Glutamatergic neuron (in vitro differentiated cells): ENCODE measurements at regions not wholly inside any gene's neighbourhood (a gene's known extent, or its start where the extent isn't known, plus 50 kb on each side); places are given as distances from the start of the nearest gene placed in this dataset.

Experiments used
- DNase-seq: peaks from one replicate; pipeline ENCODE4 v3.0.0; 2022
- H3K27ac Mint-ChIP-seq: one replicate; pipeline ENCODE4 v1.8.0; 2020; ENCODE audit warnings: mild to moderate bottlenecking, mixed read lengths, inconsistent platforms; ENCODE audit not compliant: unreplicated experiment
- H3K27me3 Mint-ChIP-seq: one replicate; pipeline ENCODE4 v1.8.0; 2020; ENCODE audit warnings: mild to moderate bottlenecking, moderate library complexity, mixed read lengths, inconsistent platforms; ENCODE audit not compliant: unreplicated experiment
- H3K36me3 Mint-ChIP-seq: one replicate; pipeline ENCODE4 v1.8.0; 2020; ENCODE audit warnings: mild to moderate bottlenecking, mixed read lengths, inconsistent platforms; ENCODE audit not compliant: unreplicated experiment
- H3K4me1 Mint-ChIP-seq: one replicate; pipeline ENCODE4 v1.8.0; 2020; ENCODE audit warnings: mild to moderate bottlenecking, low read depth, mixed read lengths, inconsistent platforms; ENCODE audit not compliant: unreplicated experiment
- H3K4me3 Mint-ChIP-seq: one replicate; pipeline ENCODE4 v1.8.0; 2020; ENCODE audit warnings: mild to moderate bottlenecking, mixed read lengths, inconsistent platforms; ENCODE audit not compliant: unreplicated experiment
- H3K9me3 Mint-ChIP-seq: one replicate; pipeline ENCODE4 v1.8.0; 2020; ENCODE audit warnings: mild to moderate bottlenecking, moderate library complexity, mixed read lengths, inconsistent platforms; ENCODE audit not compliant: unreplicated experiment
- CTCF ChIP-seq: fragments of 200-600 bp; sonication (generic); IDR thresholded peaks from one replicate; pipeline ENCODE4 v1.5.0; 2021; ENCODE audit not compliant: partially characterized antibody, unreplicated experiment

DNA sequence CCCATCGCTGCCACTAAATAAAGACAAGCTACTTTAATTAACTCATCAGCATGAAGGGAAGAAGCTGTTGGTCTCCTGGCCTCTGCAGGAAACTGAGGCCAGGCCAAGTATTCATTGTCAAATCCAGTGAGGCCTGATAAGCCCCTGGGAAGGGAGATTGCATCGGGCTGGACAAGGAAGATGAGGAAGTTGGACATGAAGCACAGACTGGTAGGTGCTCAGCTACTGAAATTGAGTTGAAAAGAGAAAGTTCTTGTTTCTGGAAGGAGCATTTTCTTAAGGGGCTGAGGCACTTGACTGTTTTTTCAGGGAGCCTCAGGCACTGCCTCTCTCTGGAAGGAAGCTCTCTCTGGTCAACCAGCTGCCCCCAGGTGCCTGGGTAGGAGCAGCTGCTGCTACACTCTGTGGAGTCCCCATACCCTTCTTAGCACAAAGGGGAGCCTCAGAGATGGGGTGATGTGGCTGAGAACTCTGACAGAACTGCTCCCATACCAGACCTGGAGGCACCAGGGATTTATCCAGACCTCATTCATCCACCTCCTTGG is 90.3 kb upstream of the IKZF1 start:
- no peak overlapping the region for H3K4me3 Mint-ChIP-seq
- H3K4me1 Mint-ChIP-seq: no peaks in the 10 kb centered on the region
- TF ChIP-seq CTCF: no peak
- no peak overlapping the region for H3K27ac Mint-ChIP-seq
- DNase-seq: no peak
- H3K27me3 Mint-ChIP-seq: peaks cover 14% of the 10 kb centered on the region
- no peaks in the 10 kb centered on the region for H3K36me3 Mint-ChIP-seq
- H3K9me3 Mint-ChIP-seq: no peaks in the 10 kb centered on the region

DNA sequence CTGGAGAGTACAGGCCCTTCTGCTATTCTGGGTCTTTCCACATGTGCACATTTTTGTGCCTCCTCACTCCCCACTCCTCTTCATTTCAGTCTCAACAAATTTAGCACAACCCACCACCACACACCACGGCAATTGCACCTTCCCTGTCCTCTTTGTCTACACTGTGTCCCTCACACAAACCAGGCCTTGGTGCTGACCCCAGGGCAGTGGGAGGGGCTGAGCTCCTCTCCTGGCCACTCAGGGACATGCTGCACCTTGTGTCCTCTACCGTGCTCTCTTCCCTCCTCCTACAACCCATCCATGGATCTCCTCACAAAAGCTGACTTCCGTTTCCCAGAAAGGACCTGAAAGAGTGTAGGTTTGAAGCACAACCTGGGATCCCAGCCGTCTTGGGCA is 90.9 kb upstream of the IKZF1 start:
- Mint-ChIP-seq H3K36me3 (no peaks in the 10 kb centered on the region), H3K27ac (no peak overlapping the region), H3K9me3 (no peaks in the 10 kb centered on the region), H3K27me3 (peaks cover 14% of the 10 kb centered on the region), H3K4me3 (no peak overlapping the region), H3K4me1 (no peaks in the 10 kb centered on the region)
- DNase-seq: no peak
- no peak for TF ChIP-seq CTCF

GRCh38 chr7:50212666-50213621 is 91.6 kb upstream of the IKZF1 start:
- Mint-ChIP-seq H3K27ac (no peak overlapping the region), H3K27me3 (peaks cover 12% of the 10 kb centered on the region), H3K4me3 (no peak overlapping the region), H3K4me1 (no peaks in the 10 kb centered on the region), H3K36me3 (no peaks in the 10 kb centered on the region), H3K9me3 (no peaks in the 10 kb centered on the region)
- TF ChIP-seq CTCF: no peak
- DNase-seq: no peak

- H3K4me3 Mint-ChIP-seq: no peak overlapping the region
- H3K27ac Mint-ChIP-seq: no peak overlapping the region
- DNase-seq: no peak
- no peaks in the 10 kb centered on the region for H3K9me3 Mint-ChIP-seq
- no peaks in the 10 kb centered on the region for H3K36me3 Mint-ChIP-seq
- peaks cover 12% of the 10 kb centered on the region for H3K27me3 Mint-ChIP-seq
- TF ChIP-seq CTCF: no peak
- no peaks in the 10 kb centered on the region for H3K4me1 Mint-ChIP-seq
Measured at GRCh38 chr7:50212016-50212325, 92.5 kb upstream of the IKZF1 start.

- Mint-ChIP-seq H3K27ac (no peak overlapping the region), H3K36me3 (no peaks in the 10 kb centered on the region), H3K4me1 (no peaks in the 10 kb centered on the region), H3K9me3 (peaks cover 2% of the 10 kb centered on the region), H3K4me3 (no peak overlapping the region), H3K27me3 (peaks cover 13% of the 10 kb centered on the region)
- no peak for TF ChIP-seq CTCF
- no peak for DNase-seq
Measured at GRCh38 chr7:50211130-50212015, 93.1 kb upstream of the IKZF1 start.
